ENCODE measurements at regions not wholly inside any gene's neighbourhood (a gene's known extent, or its start where the extent isn't known, plus 50 kb on each side); places are given as distances from the start of the nearest gene placed in this dataset.

GRCh38 chr6:125431971-125432370 lies 130.2 kb upstream of the HDDC2 start:
- no peaks in the 10 kb centered on the region for H3K4me1 ChIP-seq
- H3K27ac ChIP-seq = no peak overlapping the region
- H3K9me3 ChIP-seq = no peaks in the 10 kb centered on the region
- TF ChIP-seq POLR2AphosphoS5 (IDR thresholded peaks at IDR 0.05) = no peak
- no peak for TF ChIP-seq CTCF (IDR thresholded peaks at IDR 0.05)
- no peak for TF ChIP-seq POLR2A (IDR thresholded peaks at IDR 0.05)
- TF ChIP-seq EP300 (IDR thresholded peaks at IDR 0.05; ENCODE audit: low read depth) = no peak
- in situ Hi-C loops (cut with MboI; ENCODE audit: low pct_ligation_motif_present in 1 of 4, low pct_unique_long_range_greater_than_20kb in 1 of 4, low sequenced_read_pairs in 3 of 4) (no loop called here), intact Hi-C loops (cut with DNase I; ENCODE audit: low total_unique reads) (no loop called here)
- H3K36me3 ChIP-seq = no peaks in the 10 kb centered on the region
- DNase-seq = no peak
- H3K27me3 ChIP-seq = no peaks in the 10 kb centered on the region
- no peak overlapping the region for H3K4me3 ChIP-seq

GRCh38 chr6:125432963-125433362 lies 131.2 kb upstream of the HDDC2 start:
- DNase-seq = no peak
- 25 to 29% methylated on average over 4 to 5 of the region's 5 CpGs for WGBS, 2 donors (ENCODE audit: low coverage in 1 of 2)
- H3K27ac ChIP-seq = no peak overlapping the region
- no peaks in the 10 kb centered on the region for H3K9me3 ChIP-seq
- TF ChIP-seq EP300 (IDR thresholded peaks at IDR 0.05; ENCODE audit: low read depth) = no peak
- no peaks in the 10 kb centered on the region for H3K36me3 ChIP-seq
- no peaks in the 10 kb centered on the region for H3K4me1 ChIP-seq
- no peak overlapping the region for H3K4me3 ChIP-seq
- in situ Hi-C loops (cut with MboI; ENCODE audit: low pct_ligation_motif_present in 1 of 4, low pct_unique_long_range_greater_than_20kb in 1 of 4, low sequenced_read_pairs in 3 of 4) (no loop called here), intact Hi-C loops (cut with DNase I; ENCODE audit: low total_unique reads) (no loop called here)
- no peaks in the 10 kb centered on the region for H3K27me3 ChIP-seq

GRCh38 chr6:125434760-125435159 lies 133.0 kb upstream of the HDDC2 start:
- Histone ChIP-seq H3K27me3 (no peaks in the 10 kb centered on the region), H3K4me3 (no peak overlapping the region), H3K9me3 (no peaks in the 10 kb centered on the region), H3K27ac (no peak overlapping the region), H3K4me1 (no peaks in the 10 kb centered on the region), H3K36me3 (no peaks in the 10 kb centered on the region)
- in situ Hi-C loops (cut with MboI; ENCODE audit: low pct_ligation_motif_present in 1 of 4, low pct_unique_long_range_greater_than_20kb in 1 of 4, low sequenced_read_pairs in 3 of 4) = no loop called here
- 77 to 81% methylated on average over 2 of the region's 2 CpGs for WGBS, 2 donors (ENCODE audit: low coverage in 1 of 2)
- no peak for TF ChIP-seq POLR2AphosphoS5 (IDR thresholded peaks at IDR 0.05)
- no peak for TF ChIP-seq POLR2A (IDR thresholded peaks at IDR 0.05)
- no peak for TF ChIP-seq CTCF (IDR thresholded peaks at IDR 0.05)
- no peak for TF ChIP-seq EP300 (IDR thresholded peaks at IDR 0.05; ENCODE audit: low read depth)
- intact Hi-C loops (cut with DNase I; ENCODE audit: low total_unique reads) = no loop called here
- no peak for DNase-seq

GRCh38 chr6:125439512-125439911 lies 137.7 kb upstream of the HDDC2 start:
- no peaks in the 10 kb centered on the region for H3K36me3 ChIP-seq
- H3K4me3 ChIP-seq = no peak overlapping the region
- no peak for TF ChIP-seq POLR2A (IDR thresholded peaks at IDR 0.05)
- TF ChIP-seq CTCF (IDR thresholded peaks at IDR 0.05) = no peak
- no peak for TF ChIP-seq POLR2AphosphoS5 (IDR thresholded peaks at IDR 0.05)
- no peak for TF ChIP-seq EP300 (IDR thresholded peaks at IDR 0.05; ENCODE audit: low read depth)
- in situ Hi-C loops (cut with MboI; ENCODE audit: low pct_ligation_motif_present in 1 of 4, low pct_unique_long_range_greater_than_20kb in 1 of 4, low sequenced_read_pairs in 3 of 4) (no loop called here), intact Hi-C loops (cut with DNase I; ENCODE audit: low total_unique reads) (no loop called here)
- no peak overlapping the region for H3K27ac ChIP-seq
- H3K9me3 ChIP-seq = no peaks in the 10 kb centered on the region
- no peak for DNase-seq
- no peaks in the 10 kb centered on the region for H3K27me3 ChIP-seq
- peaks cover 0 to 5% (median 0%) of the 10 kb centered on the region in 4 donors for H3K4me1 ChIP-seq
- 73 to 75% methylated on average over 1 of the region's 1 CpG for WGBS, 2 donors (ENCODE audit: low coverage in 1 of 2)

All from transverse colon (tissue), 4 donors.